ENCODE measurements at regions not wholly inside any gene's neighbourhood (a gene's known extent, or its start where the extent isn't known, plus 50 kb on each side); places are given as distances from the start of the nearest gene placed in this dataset.

DNA sequence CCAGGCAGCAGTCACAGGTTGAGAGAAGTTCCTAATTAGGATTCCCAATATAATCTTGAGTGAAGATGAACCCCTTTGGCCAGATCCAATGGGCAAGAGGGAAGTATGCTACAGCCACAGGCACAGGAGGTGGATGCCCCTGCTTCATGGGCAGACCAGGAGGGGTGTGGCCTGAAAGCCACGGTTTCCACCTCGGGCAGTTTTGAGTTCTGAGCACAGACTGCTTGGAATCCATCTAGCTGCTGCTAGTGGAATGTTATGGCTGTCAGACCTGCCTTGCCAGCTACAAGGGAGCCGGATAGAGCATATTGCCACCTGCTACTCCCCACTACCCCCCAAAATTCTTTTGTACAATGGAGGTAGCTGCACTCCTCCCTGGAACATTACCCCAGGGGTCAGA is 672.9 kb downstream of the HACE1 start (continued):
- TF ChIP-seq, protein P1, sequence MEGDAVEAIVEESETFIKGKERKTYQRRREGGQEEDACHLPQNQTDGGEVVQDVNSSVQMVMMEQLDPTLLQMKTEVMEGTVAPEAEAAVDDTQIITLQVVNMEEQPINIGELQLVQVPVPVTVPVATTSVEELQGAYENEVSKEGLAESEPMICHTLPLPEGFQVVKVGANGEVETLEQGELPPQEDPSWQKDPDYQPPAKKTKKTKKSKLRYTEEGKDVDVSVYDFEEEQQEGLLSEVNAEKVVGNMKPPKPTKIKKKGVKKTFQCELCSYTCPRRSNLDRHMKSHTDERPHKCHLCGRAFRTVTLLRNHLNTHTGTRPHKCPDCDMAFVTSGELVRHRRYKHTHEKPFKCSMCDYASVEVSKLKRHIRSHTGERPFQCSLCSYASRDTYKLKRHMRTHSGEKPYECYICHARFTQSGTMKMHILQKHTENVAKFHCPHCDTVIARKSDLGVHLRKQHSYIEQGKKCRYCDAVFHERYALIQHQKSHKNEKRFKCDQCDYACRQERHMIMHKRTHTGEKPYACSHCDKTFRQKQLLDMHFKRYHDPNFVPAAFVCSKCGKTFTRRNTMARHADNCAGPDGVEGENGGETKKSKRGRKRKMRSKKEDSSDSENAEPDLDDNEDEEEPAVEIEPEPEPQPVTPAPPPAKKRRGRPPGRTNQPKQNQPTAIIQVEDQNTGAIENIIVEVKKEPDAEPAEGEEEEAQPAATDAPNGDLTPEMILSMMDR (IDR thresholded peaks at IDR 0.05): no peak

DNA sequence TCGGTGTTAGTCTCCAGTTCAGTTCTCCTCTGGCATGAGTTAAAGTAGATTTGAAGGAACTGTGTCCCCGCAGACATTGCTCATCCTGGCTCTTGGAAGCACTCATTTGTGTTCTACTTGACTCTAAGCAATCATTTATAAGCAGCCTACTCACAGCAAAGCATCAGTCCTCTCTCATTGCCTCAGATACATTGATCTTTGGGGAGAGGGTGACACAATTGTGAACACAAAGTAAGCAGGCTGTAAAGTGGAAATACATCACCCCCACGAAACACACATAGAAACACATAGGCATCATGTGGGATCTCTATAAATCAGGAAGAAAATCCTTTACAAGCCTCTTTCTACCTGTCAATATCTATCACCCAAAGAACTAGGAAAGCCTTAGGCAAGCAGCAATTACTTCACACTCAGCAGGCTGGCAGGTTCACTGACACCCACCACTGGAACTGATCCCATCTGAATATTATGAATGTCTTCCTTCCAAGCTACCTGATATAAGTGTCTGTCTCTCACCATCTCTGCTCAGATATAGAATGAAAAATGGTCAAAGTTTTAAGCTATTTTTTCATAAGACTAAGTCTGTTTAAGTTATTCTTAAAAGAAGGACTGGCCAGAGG is 675.8 kb downstream of the HACE1 start:
- no peaks in the 10 kb centered on the region for H3K36me3 ChIP-seq (replicated peaks in 1 of 2; ENCODE audit: control insufficient read depth in 1 of 2, insufficient read depth in 2 of 2, low read length in 1 of 2)

More for the DNA sequence above, 675.8 kb downstream of the HACE1 start:
- no peaks in the 10 kb centered on the region for H4K20me1 ChIP-seq (ENCODE audit: insufficient read depth)
- ChIA-PET CTCF (no interaction called here), POLR2A (no interaction called here)
- no peak overlapping the region for H3K4me3 ChIP-seq (ENCODE audit: low read depth in 2 of 2, low read length in 1 of 2)
- no peak overlapping the region for H3K27ac ChIP-seq (ENCODE audit: low read depth in 2 of 2, low read length in 1 of 2)
- no peak overlapping the region for H2AFZ ChIP-seq (ENCODE audit: low read depth)
- TF ChIP-seq, protein P2, sequence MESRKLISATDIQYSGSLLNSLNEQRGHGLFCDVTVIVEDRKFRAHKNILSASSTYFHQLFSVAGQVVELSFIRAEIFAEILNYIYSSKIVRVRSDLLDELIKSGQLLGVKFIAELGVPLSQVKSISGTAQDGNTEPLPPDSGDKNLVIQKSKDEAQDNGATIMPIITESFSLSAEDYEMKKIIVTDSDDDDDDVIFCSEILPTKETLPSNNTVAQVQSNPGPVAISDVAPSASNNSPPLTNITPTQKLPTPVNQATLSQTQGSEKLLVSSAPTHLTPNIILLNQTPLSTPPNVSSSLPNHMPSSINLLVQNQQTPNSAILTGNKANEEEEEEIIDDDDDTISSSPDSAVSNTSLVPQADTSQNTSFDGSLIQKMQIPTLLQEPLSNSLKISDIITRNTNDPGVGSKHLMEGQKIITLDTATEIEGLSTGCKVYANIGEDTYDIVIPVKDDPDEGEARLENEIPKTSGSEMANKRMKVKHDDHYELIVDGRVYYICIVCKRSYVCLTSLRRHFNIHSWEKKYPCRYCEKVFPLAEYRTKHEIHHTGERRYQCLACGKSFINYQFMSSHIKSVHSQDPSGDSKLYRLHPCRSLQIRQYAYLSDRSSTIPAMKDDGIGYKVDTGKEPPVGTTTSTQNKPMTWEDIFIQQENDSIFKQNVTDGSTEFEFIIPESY (IDR thresholded peaks at IDR 0.05; ENCODE audit: borderline replicate concordance, low read depth): no peak
- TF ChIP-seq, protein P3, sequence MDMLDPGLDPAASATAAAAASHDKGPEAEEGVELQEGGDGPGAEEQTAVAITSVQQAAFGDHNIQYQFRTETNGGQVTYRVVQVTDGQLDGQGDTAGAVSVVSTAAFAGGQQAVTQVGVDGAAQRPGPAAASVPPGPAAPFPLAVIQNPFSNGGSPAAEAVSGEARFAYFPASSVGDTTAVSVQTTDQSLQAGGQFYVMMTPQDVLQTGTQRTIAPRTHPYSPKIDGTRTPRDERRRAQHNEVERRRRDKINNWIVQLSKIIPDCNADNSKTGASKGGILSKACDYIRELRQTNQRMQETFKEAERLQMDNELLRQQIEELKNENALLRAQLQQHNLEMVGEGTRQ (IDR thresholded peaks at IDR 0.05; ENCODE audit: borderline replicate concordance, low read depth, low read length): no peak
- TF ChIP-seq FOSL2 (IDR thresholded peaks at IDR 0.05; ENCODE audit: borderline replicate concordance, low read depth) (no peak), GATA2 (CRISPR knock-in tag; IDR thresholded peaks at IDR 0.05) (no peak), JUND (IDR thresholded peaks at IDR 0.05) (no peak), FOXM1 (IDR thresholded peaks at IDR 0.05; ENCODE audit: low read depth) (no peak), POLR2AphosphoS5 (IDR thresholded peaks at IDR 0.05; ENCODE audit: low read depth, low read length) (no peak), RXRA (IDR thresholded peaks at IDR 0.05; ENCODE audit: borderline replicate concordance, low read depth) (no peak), NRF1 (IDR thresholded peaks at IDR 0.05; ENCODE audit: low read depth, low read length) (no peak), NFIC (IDR thresholded peaks at IDR 0.05; ENCODE audit: borderline replicate concordance) (no peak), SMC3 (IDR thresholded peaks at IDR 0.05; ENCODE audit: low read depth, low read length) (no peak), CHD2 (IDR thresholded peaks at IDR 0.05; ENCODE audit: low read length, partially characterized antibody) (no peak), YY1 (IDR thresholded peaks at IDR 0.05; ENCODE audit: low read depth) (no peak), TCF12 (IDR thresholded peaks at IDR 0.05) (no peak)
- TF ChIP-seq, protein P1 (IDR thresholded peaks at IDR 0.05): no peak
- TF ChIP-seq, protein P4, sequence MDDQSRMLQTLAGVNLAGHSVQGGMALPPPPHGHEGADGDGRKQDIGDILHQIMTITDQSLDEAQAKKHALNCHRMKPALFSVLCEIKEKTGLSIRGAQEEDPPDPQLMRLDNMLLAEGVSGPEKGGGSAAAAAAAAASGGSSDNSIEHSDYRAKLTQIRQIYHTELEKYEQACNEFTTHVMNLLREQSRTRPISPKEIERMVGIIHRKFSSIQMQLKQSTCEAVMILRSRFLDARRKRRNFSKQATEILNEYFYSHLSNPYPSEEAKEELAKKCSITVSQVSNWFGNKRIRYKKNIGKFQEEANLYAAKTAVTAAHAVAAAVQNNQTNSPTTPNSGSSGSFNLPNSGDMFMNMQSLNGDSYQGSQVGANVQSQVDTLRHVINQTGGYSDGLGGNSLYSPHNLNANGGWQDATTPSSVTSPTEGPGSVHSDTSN (IDR thresholded peaks at IDR 0.05): no peak
- H3K9ac ChIP-seq: no peak overlapping the region
- 26% methylated on average over 3 of the region's 3 CpGs for WGBS (ENCODE audit: low lambda C conversion rate)
- H3K9me2 ChIP-seq: no peaks in the 10 kb centered on the region
- no peak for DNase-seq
- no peaks in the 10 kb centered on the region for H3K4me1 ChIP-seq (ENCODE audit: control insufficient read depth in 1 of 2, insufficient read depth in 2 of 2, low read depth in 1 of 2, low read length in 1 of 2)
- no peaks in the 10 kb centered on the region for H3K27me3 ChIP-seq (ENCODE audit: insufficient read depth)
- no peak overlapping the region for H3K4me2 ChIP-seq
- no peaks in the 10 kb centered on the region for H3K79me2 ChIP-seq (ENCODE audit: insufficient read depth)
- H3K9me3 ChIP-seq: no peaks in the 10 kb centered on the region
- H3F3A ChIP-seq (replicated peaks; ENCODE audit: insufficient read depth): no peaks in the 10 kb centered on the region
